ENCODE measurements at regions not wholly inside any gene's neighbourhood (a gene's known extent, or its start where the extent isn't known, plus 50 kb on each side); places are given as distances from the start of the nearest gene placed in this dataset.

- in situ Hi-C loops (cut with HindIII; ENCODE audit: extremely low pct_ligation_motif_present, low pct_unique_long_range_greater_than_20kb) (no loop called here), intact Hi-C loops (cut with micrococcal nuclease; ENCODE audit: unreplicated experiment) (no loop called here)
- Histone ChIP-seq H3K4me2 (ENCODE audit: low read depth, low read length) (no peak overlapping the region), H3K36me3 (replicated peaks in 1 of 2; ENCODE audit: control insufficient read depth in 1 of 2, insufficient read depth in 2 of 2, low read length in 2 of 2) (no peaks in the 10 kb centered on the region), H3K4me3 (replicated peaks in 1 of 3; ENCODE audit: insufficient read depth in 1 of 3, low read depth in 2 of 3, low read length in 3 of 3) (no peak overlapping the region), H2AFZ (ENCODE audit: low read length) (no peak overlapping the region), H4K20me1 (ENCODE audit: insufficient read depth, low read length) (no peaks in the 10 kb centered on the region), H3K9me3 (ENCODE audit: low read length) (no peaks in the 10 kb centered on the region), H3K27ac (ENCODE audit: extremely low read length, insufficient read depth, low read length) (no peak overlapping the region), H3K27me3 (ENCODE audit: control insufficient read depth in 1 of 2, insufficient read depth in 2 of 2, low read length in 2 of 2) (no peaks in the 10 kb centered on the region), H3K9ac (ENCODE audit: insufficient read depth, low read depth, low read length) (no peak overlapping the region), H3K79me2 (ENCODE audit: insufficient read depth, low read length) (no peaks in the 10 kb centered on the region), H3K4me1 (ENCODE audit: insufficient read depth, low read length) (no peaks in the 10 kb centered on the region)
- no peak for TF ChIP-seq HNRNPL (IDR thresholded peaks at IDR 0.05; ENCODE audit: low read depth, low read length)
- no peak for DNase-seq (ENCODE audit: low spot score)
- ChIA-PET CTCF (ENCODE audit: low intra/inter-chr PET ratio, low total read pairs) (no interaction called here), POLR2A (no interaction called here)
- WGBS (ENCODE audit: low lambda C conversion rate): no CpG with 5 or more reads among the region's 4 CpGs
- no TSS peak for BruUV-seq (replicated peaks)
- no peak for ATAC-seq
- no peak for FAIRE-seq
Observed at GRCh38 chrX:107530141-107530540, 80.7 kb downstream of the FRMPD3 start.

- Histone ChIP-seq H3K36me3 (replicated peaks in 1 of 2; ENCODE audit: control insufficient read depth in 1 of 2, insufficient read depth in 2 of 2, low read length in 2 of 2) (no peaks in the 10 kb centered on the region), H3K4me1 (ENCODE audit: insufficient read depth, low read length) (no peaks in the 10 kb centered on the region), H3K9ac (ENCODE audit: insufficient read depth, low read depth, low read length) (no peak overlapping the region), H4K20me1 (ENCODE audit: insufficient read depth, low read length) (no peaks in the 10 kb centered on the region), H3K27ac (ENCODE audit: extremely low read length, insufficient read depth, low read length) (no peak overlapping the region), H2AFZ (ENCODE audit: low read length) (no peak overlapping the region), H3K4me3 (replicated peaks in 1 of 3; ENCODE audit: insufficient read depth in 1 of 3, low read depth in 2 of 3, low read length in 3 of 3) (no peak overlapping the region), H3K79me2 (ENCODE audit: insufficient read depth, low read length) (no peaks in the 10 kb centered on the region), H3K4me2 (ENCODE audit: low read depth, low read length) (no peak overlapping the region), H3K27me3 (ENCODE audit: control insufficient read depth in 1 of 2, insufficient read depth in 2 of 2, low read length in 2 of 2) (no peaks in the 10 kb centered on the region), H3K9me3 (ENCODE audit: low read length) (no peaks in the 10 kb centered on the region)
- 1% methylated on average over 6 of the region's 6 CpGs for WGBS (ENCODE audit: low lambda C conversion rate)
- BruUV-seq (replicated peaks): no TSS peak
- ChIA-PET POLR2A (no interaction called here), CTCF (ENCODE audit: low intra/inter-chr PET ratio, low total read pairs) (no interaction called here)
- ATAC-seq (peak; percentile 58; the same call in 2 of the 3 replicates), FAIRE-seq (no peak), DNase-seq (ENCODE audit: low spot score) (peak; percentile 16)
- in situ Hi-C loops (cut with HindIII; ENCODE audit: extremely low pct_ligation_motif_present, low pct_unique_long_range_greater_than_20kb) (no loop called here), intact Hi-C loops (cut with micrococcal nuclease; ENCODE audit: unreplicated experiment) (no loop called here)
- TF ChIP-seq ZNF703 (CRISPR knock-in tag; IDR thresholded peaks at IDR 0.05; ENCODE audit: borderline replicate concordance) (no peak), SMC3 (IDR thresholded peaks at IDR 0.05; ENCODE audit: low read length) (peak; percentile 29; the same call in 1 of the 2 replicates), ESRRA (CRISPR knock-in tag; IDR thresholded peaks at IDR 0.05; ENCODE audit: low read depth) (no peak), NFE2L1 (CRISPR knock-in tag; IDR thresholded peaks at IDR 0.05; ENCODE audit: borderline replicate concordance) (no peak), NFE2 (CRISPR knock-in tag; IDR thresholded peaks at IDR 0.05) (no peak), ZNF160 (CRISPR knock-in tag; IDR thresholded peaks at IDR 0.05) (no peak), STAG1 (CRISPR knock-in tag; IDR thresholded peaks at IDR 0.05) (peak; percentile 60), ZNF720 (CRISPR knock-in tag; IDR thresholded peaks at IDR 0.05) (no peak), NFYC (CRISPR knock-in tag; IDR thresholded peaks at IDR 0.05) (no peak), PATZ1 (CRISPR knock-in tag; IDR thresholded peaks at IDR 0.05) (no peak)
- TF ChIP-seq, protein P1, sequence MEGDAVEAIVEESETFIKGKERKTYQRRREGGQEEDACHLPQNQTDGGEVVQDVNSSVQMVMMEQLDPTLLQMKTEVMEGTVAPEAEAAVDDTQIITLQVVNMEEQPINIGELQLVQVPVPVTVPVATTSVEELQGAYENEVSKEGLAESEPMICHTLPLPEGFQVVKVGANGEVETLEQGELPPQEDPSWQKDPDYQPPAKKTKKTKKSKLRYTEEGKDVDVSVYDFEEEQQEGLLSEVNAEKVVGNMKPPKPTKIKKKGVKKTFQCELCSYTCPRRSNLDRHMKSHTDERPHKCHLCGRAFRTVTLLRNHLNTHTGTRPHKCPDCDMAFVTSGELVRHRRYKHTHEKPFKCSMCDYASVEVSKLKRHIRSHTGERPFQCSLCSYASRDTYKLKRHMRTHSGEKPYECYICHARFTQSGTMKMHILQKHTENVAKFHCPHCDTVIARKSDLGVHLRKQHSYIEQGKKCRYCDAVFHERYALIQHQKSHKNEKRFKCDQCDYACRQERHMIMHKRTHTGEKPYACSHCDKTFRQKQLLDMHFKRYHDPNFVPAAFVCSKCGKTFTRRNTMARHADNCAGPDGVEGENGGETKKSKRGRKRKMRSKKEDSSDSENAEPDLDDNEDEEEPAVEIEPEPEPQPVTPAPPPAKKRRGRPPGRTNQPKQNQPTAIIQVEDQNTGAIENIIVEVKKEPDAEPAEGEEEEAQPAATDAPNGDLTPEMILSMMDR (CRISPR knock-in tag; IDR thresholded peaks at IDR 0.05): peak; percentile 68
- TF ChIP-seq, protein P2, sequence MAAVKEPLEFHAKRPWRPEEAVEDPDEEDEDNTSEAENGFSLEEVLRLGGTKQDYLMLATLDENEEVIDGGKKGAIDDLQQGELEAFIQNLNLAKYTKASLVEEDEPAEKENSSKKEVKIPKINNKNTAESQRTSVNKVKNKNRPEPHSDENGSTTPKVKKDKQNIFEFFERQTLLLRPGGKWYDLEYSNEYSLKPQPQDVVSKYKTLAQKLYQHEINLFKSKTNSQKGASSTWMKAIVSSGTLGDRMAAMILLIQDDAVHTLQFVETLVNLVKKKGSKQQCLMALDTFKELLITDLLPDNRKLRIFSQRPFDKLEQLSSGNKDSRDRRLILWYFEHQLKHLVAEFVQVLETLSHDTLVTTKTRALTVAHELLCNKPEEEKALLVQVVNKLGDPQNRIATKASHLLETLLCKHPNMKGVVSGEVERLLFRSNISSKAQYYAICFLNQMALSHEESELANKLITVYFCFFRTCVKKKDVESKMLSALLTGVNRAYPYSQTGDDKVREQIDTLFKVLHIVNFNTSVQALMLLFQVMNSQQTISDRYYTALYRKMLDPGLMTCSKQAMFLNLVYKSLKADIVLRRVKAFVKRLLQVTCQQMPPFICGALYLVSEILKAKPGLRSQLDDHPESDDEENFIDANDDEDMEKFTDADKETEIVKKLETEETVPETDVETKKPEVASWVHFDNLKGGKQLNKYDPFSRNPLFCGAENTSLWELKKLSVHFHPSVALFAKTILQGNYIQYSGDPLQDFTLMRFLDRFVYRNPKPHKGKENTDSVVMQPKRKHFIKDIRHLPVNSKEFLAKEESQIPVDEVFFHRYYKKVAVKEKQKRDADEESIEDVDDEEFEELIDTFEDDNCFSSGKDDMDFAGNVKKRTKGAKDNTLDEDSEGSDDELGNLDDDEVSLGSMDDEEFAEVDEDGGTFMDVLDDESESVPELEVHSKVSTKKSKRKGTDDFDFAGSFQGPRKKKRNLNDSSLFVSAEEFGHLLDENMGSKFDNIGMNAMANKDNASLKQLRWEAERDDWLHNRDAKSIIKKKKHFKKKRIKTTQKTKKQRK (IDR thresholded peaks at IDR 0.05; ENCODE audit: low read length): no peak
Observed at GRCh38 chrX:107537815-107538214, 88.4 kb downstream of the FRMPD3 start.

Data from HepG2 (cell line).